A673 (cell line): ENCODE measurements at regions not wholly inside any gene's neighbourhood (a gene's known extent, or its start where the extent isn't known, plus 50 kb on each side); places are given as distances from the start of the nearest gene placed in this dataset.

Experiments
- BruUV-seq: library from RNA; stranded (reverse); fragments of 400-500 nt; replicated peaks from 2 replicates; lab custom pipeline; 2021; lab: Mats Ljungman, UMichigan
- CTCF ChIA-PET: fragments of 300-600 bp; sonication (Branson Sonifier 250); formaldehyde crosslinking; loops from one replicate; lab custom pipeline; 2022; ENCODE audit warnings: antibody characterized with exemption; lab: Charles Lee
- POLR2A ChIA-PET: fragments of 300-600 bp; sonication (Branson Sonifier 250); formaldehyde crosslinking; loops from one replicate; lab custom pipeline; 2022; ENCODE audit warnings: antibody characterized with exemption; ENCODE audit not compliant: low non-redundant PET; lab: Charles Lee
- DNase-seq: peaks from one replicate; pipeline ENCODE4 v3.0.0-alpha.2; 2015; ENCODE audit warnings: low spot score
- H3K27ac ChIP-seq: fragments of 200-600 bp; sonication (generic); 2 replicates; pipeline ENCODE4 v1.5.1; 2016; ENCODE audit warnings: mixed run types, low read depth, mild to moderate bottlenecking, mixed read lengths, antibody characterized with exemption, low read length; ENCODE audit not compliant: poor library complexity, severe bottlenecking
- H3K27me3 ChIP-seq: fragments of 200-600 bp; sonication (generic); replicated peaks from 2 replicates; pipeline ENCODE4 v1.6.1; 2017; ENCODE audit warnings: mixed run types, low read depth, mild to moderate bottlenecking, mixed read lengths, antibody characterized with exemption, low read length; ENCODE audit not compliant: insufficient read depth, poor library complexity
- H3K36me3 ChIP-seq: fragments of 200-600 bp; sonication (generic); 2 replicates; pipeline ENCODE4 v1.6.1; 2016; ENCODE audit warnings: mixed run types, mild to moderate bottlenecking, mixed read lengths, antibody characterized with exemption, low read length; ENCODE audit not compliant: insufficient read depth, poor library complexity, severe bottlenecking
- H3K4me1 ChIP-seq: fragments of 200-600 bp; sonication (generic); 2 replicates; pipeline ENCODE4 v1.6.1; 2017; ENCODE audit warnings: mixed run types, mild to moderate bottlenecking, mixed read lengths, antibody characterized with exemption, low read length; ENCODE audit not compliant: insufficient read depth, poor library complexity, severe bottlenecking
- H3K4me3 ChIP-seq: fragments of 200-600 bp; sonication (generic); 2 replicates; pipeline ENCODE4 v1.5.1; 2016; ENCODE audit warnings: low read depth, mixed run types, mild to moderate bottlenecking, mixed read lengths, low read length; ENCODE audit not compliant: poor library complexity, severe bottlenecking
- H3K9me3 ChIP-seq: fragments of 200-600 bp; sonication (generic); 2 replicates; pipeline ENCODE4 v1.6.1; 2016; ENCODE audit warnings: mixed run types, low read depth, mild to moderate bottlenecking, mixed read lengths, antibody characterized with exemption, low read length; ENCODE audit not compliant: poor library complexity, severe bottlenecking
- EZH2 ChIP-seq: fragments of 200-600 bp; sonication (generic); IDR thresholded peaks from 2 replicates; pipeline ENCODE4 v1.6.1; 2017; ENCODE audit warnings: borderline replicate concordance, low read depth, mild to moderate bottlenecking, mixed read lengths, antibody characterized with exemption, low read length; ENCODE audit not compliant: poor library complexity, severe bottlenecking
- intact Hi-C: fragments of 100-400 bp; cut with micrococcal nuclease; formaldehyde crosslinking; loops from one replicate; pipeline ENCODE4 v1.10.0; 2022; ENCODE audit not compliant: unreplicated experiment
- TF ChIP-seq, protein P1 (sequence below): fragments of 300-800, 200-600 bp; sonication (generic); conservative IDR thresholded peaks from 2 replicates; pipeline ENCODE4 v1.5.1; 2017; ENCODE audit warnings: low read depth, mild to moderate bottlenecking, antibody characterized with exemption, low read length, moderate library complexity, mixed read lengths

- ChIA-PET CTCF (interaction anchor here (1.3 kb wide), 1 partner anchor 58 kb away, joined by 3 read pairs; no protein-coding TSS in a partner anchor), POLR2A (interaction anchor here (0.7 to 1.0 kb wide), 2 partner anchors 28 to 58 kb away, joined by 3 read pairs; no protein-coding TSS in a partner anchor)
These were observed 404.5 kb downstream of the PDCD6IP start for GRCh38 chr3:34202975-34203374.

DNA sequence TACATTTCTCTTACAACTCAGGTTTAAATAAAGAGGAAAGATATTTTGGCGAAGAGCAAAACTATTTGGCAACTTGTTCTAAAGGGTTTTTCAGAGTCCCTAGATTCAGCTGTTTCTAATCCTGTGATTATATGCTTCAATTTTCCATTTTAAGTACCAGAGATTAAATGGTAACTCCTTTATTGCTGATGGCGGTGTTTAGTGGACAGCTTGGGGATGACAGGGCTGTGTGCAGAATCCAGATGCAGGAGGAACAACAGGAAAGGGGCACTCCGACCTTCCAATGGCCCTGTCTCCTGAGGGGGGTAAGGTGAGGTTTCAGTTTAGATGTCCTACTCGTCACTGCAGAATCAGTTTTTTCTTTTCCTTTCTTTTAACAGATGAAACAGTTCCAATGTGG is 405.0 kb downstream of the PDCD6IP start:
- Histone ChIP-seq H3K4me1 (peaks cover 43% of the 10 kb centered on the region), H3K27me3 (no peaks in the 10 kb centered on the region), H3K27ac (peak overlapping the region; percentile 85), H3K36me3 (no peaks in the 10 kb centered on the region), H3K9me3 (peaks cover 11% of the 10 kb centered on the region), H3K4me3 (peak overlapping the region; percentile 42)
- ChIA-PET POLR2A (interaction anchor here (0.7 to 1.0 kb wide), 3 partner anchors 29 to 249 kb away, joined by 3 read pairs; no protein-coding TSS in a partner anchor), CTCF (interaction anchor here (1.3 kb wide), 1 partner anchor 58 kb away, joined by 3 read pairs; no protein-coding TSS in a partner anchor)
- BruUV-seq, result TSS peak; percentile 90
- peak; percentile 60 for DNase-seq
- intact Hi-C loops, result loop anchor here (5.0 kb wide), 1 partner anchor 96 kb away; no protein-coding TSS in a partner anchor
- no peak for TF ChIP-seq EZH2
- TF ChIP-seq, protein P1, sequence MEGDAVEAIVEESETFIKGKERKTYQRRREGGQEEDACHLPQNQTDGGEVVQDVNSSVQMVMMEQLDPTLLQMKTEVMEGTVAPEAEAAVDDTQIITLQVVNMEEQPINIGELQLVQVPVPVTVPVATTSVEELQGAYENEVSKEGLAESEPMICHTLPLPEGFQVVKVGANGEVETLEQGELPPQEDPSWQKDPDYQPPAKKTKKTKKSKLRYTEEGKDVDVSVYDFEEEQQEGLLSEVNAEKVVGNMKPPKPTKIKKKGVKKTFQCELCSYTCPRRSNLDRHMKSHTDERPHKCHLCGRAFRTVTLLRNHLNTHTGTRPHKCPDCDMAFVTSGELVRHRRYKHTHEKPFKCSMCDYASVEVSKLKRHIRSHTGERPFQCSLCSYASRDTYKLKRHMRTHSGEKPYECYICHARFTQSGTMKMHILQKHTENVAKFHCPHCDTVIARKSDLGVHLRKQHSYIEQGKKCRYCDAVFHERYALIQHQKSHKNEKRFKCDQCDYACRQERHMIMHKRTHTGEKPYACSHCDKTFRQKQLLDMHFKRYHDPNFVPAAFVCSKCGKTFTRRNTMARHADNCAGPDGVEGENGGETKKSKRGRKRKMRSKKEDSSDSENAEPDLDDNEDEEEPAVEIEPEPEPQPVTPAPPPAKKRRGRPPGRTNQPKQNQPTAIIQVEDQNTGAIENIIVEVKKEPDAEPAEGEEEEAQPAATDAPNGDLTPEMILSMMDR, result peak; percentile 30; the same call in 1 of the 2 replicates

More at GRCh38 chr3:34202975-34203374, 404.5 kb downstream of the PDCD6IP start:
- peaks cover 39% of the 10 kb centered on the region for H3K4me1 ChIP-seq
- H3K27me3 ChIP-seq, result no peaks in the 10 kb centered on the region
- no TSS peak for BruUV-seq
- H3K36me3 ChIP-seq, result no peaks in the 10 kb centered on the region
- peak overlapping the region; percentile 85 for H3K27ac ChIP-seq
- peak; percentile 89 for DNase-seq
- TF ChIP-seq EZH2, result no peak
- TF ChIP-seq, protein P1, result no peak
- H3K9me3 ChIP-seq, result peaks cover 11% of the 10 kb centered on the region
- intact Hi-C loops, result loop anchor here (5.0 kb wide), 1 partner anchor 96 kb away; no protein-coding TSS in a partner anchor
- peak overlapping the region; percentile 42 for H3K4me3 ChIP-seq

- no TSS peak for BruUV-seq
- POLR2A ChIA-PET, result no interaction called here
- H3K27ac ChIP-seq, result no peak overlapping the region
- DNase-seq, result no peak
- no peaks in the 10 kb centered on the region for H3K9me3 ChIP-seq
- H3K4me1 ChIP-seq, result peaks cover 56% of the 10 kb centered on the region
- no peaks in the 10 kb centered on the region for H3K27me3 ChIP-seq
- TF ChIP-seq, protein P1, result no peak
- TF ChIP-seq EZH2, result no peak
- CTCF ChIA-PET, result no interaction called here
- no peak overlapping the region for H3K4me3 ChIP-seq
- intact Hi-C loops, result no loop called here
- no peaks in the 10 kb centered on the region for H3K36me3 ChIP-seq
These were observed 408.6 kb downstream of the PDCD6IP start for GRCh38 chr3:34207002-34207401.
